ENCODE measurements at regions not wholly inside any gene's neighbourhood (a gene's known extent, or its start where the extent isn't known, plus 50 kb on each side); places are given as distances from the start of the nearest gene placed in this dataset.

- H3K36me3 ChIP-seq: no peaks in the 10 kb centered on the region
- intact Hi-C loops (cut with DNase I): no loop called here
Observed at GRCh38 chr11:104529906-104530305, 366.0 kb upstream of the PDGFD start.

GRCh38 chr11:104529213-104529612 lies 365.3 kb upstream of the PDGFD start:
- WGBS, 3 donors: 4 to 10% (median 10%) methylated on average over 1 of the region's 1 CpG
- Histone ChIP-seq H3K36me3 (no peaks in the 10 kb centered on the region), H3K27ac (no peak overlapping the region), H3K9me3 (no peaks in the 10 kb centered on the region), H3K4me3 (no peak overlapping the region), H3K4me1 (ENCODE audit: insufficient read depth) (peaks cover 10% of the 10 kb centered on the region), H3K27me3 (no peaks in the 10 kb centered on the region)
- intact Hi-C loops (cut with DNase I): no loop called here
- no peak for TF ChIP-seq CTCF (IDR thresholded peaks at IDR 0.05)
- no peak for TF ChIP-seq EP300 (IDR thresholded peaks at IDR 0.05)
- TF ChIP-seq POLR2A (IDR thresholded peaks at IDR 0.05): no peak
- no peak for DNase-seq

More at GRCh38 chr11:104529906-104530305, 366.0 kb upstream of the PDGFD start:
- 77 to 89% (median 85%) methylated on average over 2 of the region's 2 CpGs for WGBS, 3 donors
- Histone ChIP-seq H3K27me3 (no peaks in the 10 kb centered on the region), H3K4me3 (no peak overlapping the region), H3K9me3 (no peaks in the 10 kb centered on the region), H3K4me1 (ENCODE audit: insufficient read depth) (peaks cover 9% of the 10 kb centered on the region), H3K27ac (no peak overlapping the region)
- TF ChIP-seq CTCF (IDR thresholded peaks at IDR 0.05): no peak
- TF ChIP-seq EP300 (IDR thresholded peaks at IDR 0.05): no peak
- TF ChIP-seq POLR2A (IDR thresholded peaks at IDR 0.05): no peak
- no peak for DNase-seq

GRCh38 chr11:104526006-104526405 lies 362.1 kb upstream of the PDGFD start:
- H3K27me3 ChIP-seq: no peaks in the 10 kb centered on the region
- H3K9me3 ChIP-seq: no peaks in the 10 kb centered on the region
- peaks cover 14% of the 10 kb centered on the region for H3K4me1 ChIP-seq (ENCODE audit: insufficient read depth)
- intact Hi-C loops (cut with DNase I): no loop called here
- TF ChIP-seq EP300 (IDR thresholded peaks at IDR 0.05) (no peak), CTCF (IDR thresholded peaks at IDR 0.05) (no peak), POLR2A (IDR thresholded peaks at IDR 0.05) (no peak)
- 1 to 5% (median 4%) methylated on average over 2 of the region's 2 CpGs for WGBS, 3 donors
- no peak overlapping the region for H3K4me3 ChIP-seq
- no peak for DNase-seq
- H3K36me3 ChIP-seq: no peaks in the 10 kb centered on the region
- H3K27ac ChIP-seq: peak overlapping the region in 1 of 2 donors; percentile 59

- Histone ChIP-seq H3K4me3 (no peak overlapping the region), H3K36me3 (no peaks in the 10 kb centered on the region), H3K9me3 (no peaks in the 10 kb centered on the region), H3K4me1 (ENCODE audit: insufficient read depth) (peaks cover 14% of the 10 kb centered on the region), H3K27me3 (no peaks in the 10 kb centered on the region), H3K27ac (peak overlapping the region in 1 of 2 donors; percentile 59)
- DNase-seq: peak in 3 of 5 donors; percentile 21 to 51 (median 28)
- 4 to 13% (median 13%) methylated on average over 3 of the region's 3 CpGs for WGBS, 3 donors
- TF ChIP-seq POLR2A (IDR thresholded peaks at IDR 0.05) (no peak), EP300 (IDR thresholded peaks at IDR 0.05) (no peak), CTCF (IDR thresholded peaks at IDR 0.05) (no peak)
- intact Hi-C loops (cut with DNase I): no loop called here
Observed at GRCh38 chr11:104525416-104525815, 361.5 kb upstream of the PDGFD start.

- peaks cover 10% of the 10 kb centered on the region for H3K4me1 ChIP-seq (ENCODE audit: insufficient read depth)
- no peak for TF ChIP-seq POLR2A (IDR thresholded peaks at IDR 0.05)
- no peak for TF ChIP-seq CTCF (IDR thresholded peaks at IDR 0.05)
- TF ChIP-seq EP300 (IDR thresholded peaks at IDR 0.05): no peak
- DNase-seq: no peak
- no peak overlapping the region for H3K4me3 ChIP-seq
- no peaks in the 10 kb centered on the region for H3K36me3 ChIP-seq
- intact Hi-C loops (cut with DNase I): no loop called here
- H3K9me3 ChIP-seq: no peaks in the 10 kb centered on the region
- H3K27ac ChIP-seq: no peak overlapping the region
- H3K27me3 ChIP-seq: no peaks in the 10 kb centered on the region
Observed at GRCh38 chr11:104524254-104524653, 360.3 kb upstream of the PDGFD start.

Data from ovary (tissue), 7 donors.